ENCODE measurements at regions not wholly inside any gene's neighbourhood (a gene's known extent, or its start where the extent isn't known, plus 50 kb on each side); places are given as distances from the start of the nearest gene placed in this dataset.

DNA sequence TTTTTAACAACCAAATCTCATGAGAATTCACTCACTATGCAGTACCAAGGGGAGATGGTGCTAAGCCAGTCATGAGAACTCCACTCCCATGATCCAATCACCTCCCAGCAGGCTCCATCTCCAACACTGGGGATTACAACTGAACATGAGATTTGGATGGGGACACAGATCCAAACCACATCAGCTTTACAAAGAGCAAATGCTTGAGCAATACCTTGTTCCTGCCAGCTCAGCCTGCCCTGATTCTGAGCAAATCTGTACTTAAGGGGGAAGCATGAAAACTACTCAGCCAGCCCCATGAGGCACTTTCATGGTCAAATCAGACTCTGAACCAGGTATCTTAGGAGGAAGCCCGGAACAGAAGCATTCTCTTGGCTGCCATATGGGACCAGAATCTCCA, 259.9 kb downstream of the TBC1D4 start:
- TF ChIP-seq POLR2A (IDR thresholded peaks at IDR 0.05; ENCODE audit: extremely low read depth, insufficient read length), result no peak
- TF ChIP-seq, protein P1, sequence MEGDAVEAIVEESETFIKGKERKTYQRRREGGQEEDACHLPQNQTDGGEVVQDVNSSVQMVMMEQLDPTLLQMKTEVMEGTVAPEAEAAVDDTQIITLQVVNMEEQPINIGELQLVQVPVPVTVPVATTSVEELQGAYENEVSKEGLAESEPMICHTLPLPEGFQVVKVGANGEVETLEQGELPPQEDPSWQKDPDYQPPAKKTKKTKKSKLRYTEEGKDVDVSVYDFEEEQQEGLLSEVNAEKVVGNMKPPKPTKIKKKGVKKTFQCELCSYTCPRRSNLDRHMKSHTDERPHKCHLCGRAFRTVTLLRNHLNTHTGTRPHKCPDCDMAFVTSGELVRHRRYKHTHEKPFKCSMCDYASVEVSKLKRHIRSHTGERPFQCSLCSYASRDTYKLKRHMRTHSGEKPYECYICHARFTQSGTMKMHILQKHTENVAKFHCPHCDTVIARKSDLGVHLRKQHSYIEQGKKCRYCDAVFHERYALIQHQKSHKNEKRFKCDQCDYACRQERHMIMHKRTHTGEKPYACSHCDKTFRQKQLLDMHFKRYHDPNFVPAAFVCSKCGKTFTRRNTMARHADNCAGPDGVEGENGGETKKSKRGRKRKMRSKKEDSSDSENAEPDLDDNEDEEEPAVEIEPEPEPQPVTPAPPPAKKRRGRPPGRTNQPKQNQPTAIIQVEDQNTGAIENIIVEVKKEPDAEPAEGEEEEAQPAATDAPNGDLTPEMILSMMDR (IDR thresholded peaks at IDR 0.05; ENCODE audit: low read depth, low read length), result no peak
- TF ChIP-seq MYC (IDR thresholded peaks at IDR 0.05; ENCODE audit: low read depth, low read length), result no peak
- TF ChIP-seq, protein P2, sequence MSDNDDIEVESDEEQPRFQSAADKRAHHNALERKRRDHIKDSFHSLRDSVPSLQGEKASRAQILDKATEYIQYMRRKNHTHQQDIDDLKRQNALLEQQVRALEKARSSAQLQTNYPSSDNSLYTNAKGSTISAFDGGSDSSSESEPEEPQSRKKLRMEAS (IDR thresholded peaks at IDR 0.05; ENCODE audit: low read depth, low read length), result no peak

Data from NB4 (cell line).